ENCODE measurements at regions not wholly inside any gene's neighbourhood (a gene's known extent, or its start where the extent isn't known, plus 50 kb on each side); places are given as distances from the start of the nearest gene placed in this dataset.

- POLR2A ChIA-PET, result no interaction called here
- CTCF ChIA-PET, result no interaction called here
- DNase-seq (ENCODE audit: extremely low spot score), result no peak
- TF ChIP-seq, protein P1, sequence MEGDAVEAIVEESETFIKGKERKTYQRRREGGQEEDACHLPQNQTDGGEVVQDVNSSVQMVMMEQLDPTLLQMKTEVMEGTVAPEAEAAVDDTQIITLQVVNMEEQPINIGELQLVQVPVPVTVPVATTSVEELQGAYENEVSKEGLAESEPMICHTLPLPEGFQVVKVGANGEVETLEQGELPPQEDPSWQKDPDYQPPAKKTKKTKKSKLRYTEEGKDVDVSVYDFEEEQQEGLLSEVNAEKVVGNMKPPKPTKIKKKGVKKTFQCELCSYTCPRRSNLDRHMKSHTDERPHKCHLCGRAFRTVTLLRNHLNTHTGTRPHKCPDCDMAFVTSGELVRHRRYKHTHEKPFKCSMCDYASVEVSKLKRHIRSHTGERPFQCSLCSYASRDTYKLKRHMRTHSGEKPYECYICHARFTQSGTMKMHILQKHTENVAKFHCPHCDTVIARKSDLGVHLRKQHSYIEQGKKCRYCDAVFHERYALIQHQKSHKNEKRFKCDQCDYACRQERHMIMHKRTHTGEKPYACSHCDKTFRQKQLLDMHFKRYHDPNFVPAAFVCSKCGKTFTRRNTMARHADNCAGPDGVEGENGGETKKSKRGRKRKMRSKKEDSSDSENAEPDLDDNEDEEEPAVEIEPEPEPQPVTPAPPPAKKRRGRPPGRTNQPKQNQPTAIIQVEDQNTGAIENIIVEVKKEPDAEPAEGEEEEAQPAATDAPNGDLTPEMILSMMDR (IDR thresholded peaks at IDR 0.05; ENCODE audit: control extremely low read depth, extremely low read depth, low read depth, missing control alignments), result no peak
These were observed 297.1 kb upstream of the IRX4 start for GRCh38 chr5:2179861-2180260.

DNA sequence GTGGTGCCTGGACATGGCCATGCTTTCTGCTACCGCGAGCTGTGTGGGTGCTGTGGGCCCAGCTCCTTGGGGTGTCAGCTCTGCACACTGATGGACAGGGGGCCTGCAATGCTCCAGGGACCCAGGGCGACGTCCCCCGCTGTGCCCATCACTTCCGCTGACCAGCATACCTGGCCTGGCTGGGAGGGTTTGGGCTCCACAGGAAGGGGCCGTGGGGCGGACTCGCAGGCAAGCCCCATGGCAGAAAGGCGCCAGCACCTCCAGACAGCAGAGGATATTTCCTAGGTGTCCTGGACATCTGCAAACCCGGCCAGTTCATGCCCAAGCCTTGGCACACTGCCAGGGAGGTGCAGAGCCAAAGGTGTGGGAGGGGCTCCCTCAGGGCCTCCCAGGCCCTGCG lies 295.8 kb upstream of the IRX4 start:
- POLR2A ChIA-PET, result no interaction called here
- TF ChIP-seq, protein P1 (IDR thresholded peaks at IDR 0.05; ENCODE audit: control extremely low read depth, extremely low read depth, low read depth, missing control alignments), result no peak
- no peak for DNase-seq (ENCODE audit: extremely low spot score)
- CTCF ChIA-PET, result no interaction called here

DNA sequence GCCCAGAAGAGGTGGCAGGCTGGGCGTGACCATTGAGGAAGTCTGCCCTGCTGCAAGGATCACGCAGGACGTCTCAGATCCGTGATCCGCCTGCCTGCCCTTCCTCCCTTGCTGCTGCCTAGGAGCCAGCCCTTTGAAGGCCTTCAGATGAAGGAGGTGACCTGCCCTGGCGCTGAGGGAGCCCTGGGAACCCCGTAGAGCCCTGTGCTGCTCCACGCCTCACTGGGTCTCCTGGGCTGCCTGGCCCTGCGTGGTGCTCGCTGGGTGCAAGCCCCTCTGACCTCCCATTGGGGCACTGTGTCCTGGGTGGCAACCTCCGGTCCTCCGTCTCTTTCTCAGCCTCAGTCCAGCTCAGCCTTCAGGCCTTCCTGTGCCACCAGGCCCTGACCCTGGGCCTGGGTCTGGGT lies 295.3 kb upstream of the IRX4 start:
- POLR2A ChIA-PET, result no interaction called here
- TF ChIP-seq, protein P1 (IDR thresholded peaks at IDR 0.05; ENCODE audit: control extremely low read depth, extremely low read depth, low read depth, missing control alignments), result no peak
- no peak for DNase-seq (ENCODE audit: extremely low spot score)
- CTCF ChIA-PET, result no interaction called here

DNA sequence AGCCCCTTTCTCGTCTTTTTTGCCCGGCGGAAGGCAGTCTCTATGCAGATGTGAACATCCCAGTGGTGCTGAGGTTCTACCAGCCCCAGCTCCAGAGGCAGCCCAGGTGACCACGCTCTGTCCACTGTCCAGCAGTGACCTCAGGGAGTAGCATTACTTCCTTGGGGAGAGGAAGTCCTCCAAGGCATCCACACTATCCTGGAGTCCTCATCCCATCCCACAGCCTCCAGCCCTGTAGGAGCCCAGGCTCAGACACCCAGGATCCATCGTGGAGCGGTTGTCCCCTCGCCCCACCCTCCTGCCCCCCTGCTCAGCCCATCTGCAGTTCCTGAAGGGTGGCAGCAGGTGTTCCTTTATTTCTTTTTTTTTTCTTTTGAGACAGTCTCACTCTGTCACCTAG lies 294.5 kb upstream of the IRX4 start:
- DNase-seq (ENCODE audit: extremely low spot score), result no peak
- POLR2A ChIA-PET, result no interaction called here
- CTCF ChIA-PET, result no interaction called here
- TF ChIP-seq, protein P1 (IDR thresholded peaks at IDR 0.05; ENCODE audit: control extremely low read depth, extremely low read depth, low read depth, missing control alignments), result no peak

DNA sequence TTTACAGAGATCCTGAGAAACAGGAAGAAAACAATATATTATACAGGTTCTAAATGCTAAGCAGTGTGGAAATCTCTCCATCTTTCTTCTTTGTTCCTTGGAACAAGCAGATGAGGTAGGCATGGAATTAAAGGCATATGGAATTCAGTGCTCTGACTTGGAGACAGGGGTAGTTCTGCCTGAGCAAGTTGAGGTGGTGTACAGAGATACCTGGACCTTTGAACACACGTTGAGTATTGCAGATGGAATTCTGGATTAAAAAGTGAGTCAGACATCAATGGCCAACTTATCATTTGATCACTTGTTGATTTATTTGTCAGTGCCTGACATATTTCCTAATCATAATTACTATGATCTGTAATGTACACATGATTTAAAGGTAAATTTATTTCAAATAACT lies 293.9 kb upstream of the IRX4 start:
- ChIA-PET CTCF (no interaction called here), POLR2A (no interaction called here)
- TF ChIP-seq, protein P1 (IDR thresholded peaks at IDR 0.05; ENCODE audit: control extremely low read depth, extremely low read depth, low read depth, missing control alignments), result no peak
- DNase-seq (ENCODE audit: extremely low spot score), result no peak

GRCh38 chr5:2175842-2176404 lies 293.2 kb upstream of the IRX4 start:
- POLR2A ChIA-PET, result no interaction called here
- no peak for DNase-seq (ENCODE audit: extremely low spot score)
- CTCF ChIA-PET, result no interaction called here
- TF ChIP-seq, protein P1 (IDR thresholded peaks at IDR 0.05; ENCODE audit: control extremely low read depth, extremely low read depth, low read depth, missing control alignments), result no peak

GRCh38 chr5:2175041-2175440 lies 292.3 kb upstream of the IRX4 start:
- POLR2A ChIA-PET, result no interaction called here
- TF ChIP-seq, protein P1 (IDR thresholded peaks at IDR 0.05; ENCODE audit: control extremely low read depth, extremely low read depth, low read depth, missing control alignments), result no peak
- DNase-seq (ENCODE audit: extremely low spot score), result no peak
- CTCF ChIA-PET, result no interaction called here
